ENCODE measurements at regions not wholly inside any gene's neighbourhood (a gene's known extent, or its start where the extent isn't known, plus 50 kb on each side); places are given as distances from the start of the nearest gene placed in this dataset.

DNA sequence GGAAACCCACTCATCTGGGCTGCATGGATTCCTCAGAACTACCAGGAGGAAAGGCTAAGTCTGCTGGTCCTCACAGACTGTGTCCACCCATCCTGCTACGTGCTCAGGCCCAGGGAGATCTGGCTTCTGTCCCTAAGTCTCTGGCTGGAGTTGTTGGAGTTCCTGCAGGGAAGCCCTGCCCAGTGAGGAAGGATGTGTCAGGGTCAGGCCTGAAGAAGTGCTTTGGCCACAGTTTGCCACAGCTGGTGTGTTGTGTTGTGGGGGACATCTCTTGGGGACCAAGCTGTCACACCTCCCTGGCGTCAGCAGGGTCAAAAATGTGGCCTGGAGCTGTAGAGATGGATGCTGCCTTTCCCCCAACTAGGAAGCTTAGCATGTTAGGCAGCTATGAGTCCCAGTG, 684.7 kb downstream of the METTL15 start:
- TF ChIP-seq CTCF (IDR thresholded peaks at IDR 0.05 in 2 of 3, conservative IDR thresholded peaks at IDR 0.05 in 1 of 3; ENCODE audit: borderline replicate concordance in 1 of 3, insufficient read depth in 1 of 3, low read depth in 2 of 3, low read length in 2 of 3) (no peak), EZH2 (IDR thresholded peaks at IDR 0.05) (no peak), POLR2A (IDR thresholded peaks at IDR 0.05; ENCODE audit: borderline replicate concordance, extremely low read depth, insufficient read depth, insufficient read length) (no peak), MAX (IDR thresholded peaks at IDR 0.05) (no peak), EZH2phosphoT487 (IDR thresholded peaks at IDR 0.05; ENCODE audit: borderline replicate concordance) (no peak), CEBPB (IDR thresholded peaks at IDR 0.05; ENCODE audit: low read depth) (no peak), POLR2AphosphoS5 (IDR thresholded peaks at IDR 0.05; ENCODE audit: low read depth, low read length) (no peak), ZNF274 (IDR thresholded peaks at IDR 0.05; ENCODE audit: low read depth, low read length) (no peak), YY1 (IDR thresholded peaks at IDR 0.05; ENCODE audit: extremely low read depth, insufficient replicate concordance, low read depth, low read length) (no peak), TCF7L2 (IDR thresholded peaks at IDR 0.05; ENCODE audit: borderline replicate concordance, extremely low read depth, insufficient read depth, insufficient read length) (no peak), SP1 (IDR thresholded peaks at IDR 0.05; ENCODE audit: low read depth) (no peak)
- TF ChIP-seq, protein P1, sequence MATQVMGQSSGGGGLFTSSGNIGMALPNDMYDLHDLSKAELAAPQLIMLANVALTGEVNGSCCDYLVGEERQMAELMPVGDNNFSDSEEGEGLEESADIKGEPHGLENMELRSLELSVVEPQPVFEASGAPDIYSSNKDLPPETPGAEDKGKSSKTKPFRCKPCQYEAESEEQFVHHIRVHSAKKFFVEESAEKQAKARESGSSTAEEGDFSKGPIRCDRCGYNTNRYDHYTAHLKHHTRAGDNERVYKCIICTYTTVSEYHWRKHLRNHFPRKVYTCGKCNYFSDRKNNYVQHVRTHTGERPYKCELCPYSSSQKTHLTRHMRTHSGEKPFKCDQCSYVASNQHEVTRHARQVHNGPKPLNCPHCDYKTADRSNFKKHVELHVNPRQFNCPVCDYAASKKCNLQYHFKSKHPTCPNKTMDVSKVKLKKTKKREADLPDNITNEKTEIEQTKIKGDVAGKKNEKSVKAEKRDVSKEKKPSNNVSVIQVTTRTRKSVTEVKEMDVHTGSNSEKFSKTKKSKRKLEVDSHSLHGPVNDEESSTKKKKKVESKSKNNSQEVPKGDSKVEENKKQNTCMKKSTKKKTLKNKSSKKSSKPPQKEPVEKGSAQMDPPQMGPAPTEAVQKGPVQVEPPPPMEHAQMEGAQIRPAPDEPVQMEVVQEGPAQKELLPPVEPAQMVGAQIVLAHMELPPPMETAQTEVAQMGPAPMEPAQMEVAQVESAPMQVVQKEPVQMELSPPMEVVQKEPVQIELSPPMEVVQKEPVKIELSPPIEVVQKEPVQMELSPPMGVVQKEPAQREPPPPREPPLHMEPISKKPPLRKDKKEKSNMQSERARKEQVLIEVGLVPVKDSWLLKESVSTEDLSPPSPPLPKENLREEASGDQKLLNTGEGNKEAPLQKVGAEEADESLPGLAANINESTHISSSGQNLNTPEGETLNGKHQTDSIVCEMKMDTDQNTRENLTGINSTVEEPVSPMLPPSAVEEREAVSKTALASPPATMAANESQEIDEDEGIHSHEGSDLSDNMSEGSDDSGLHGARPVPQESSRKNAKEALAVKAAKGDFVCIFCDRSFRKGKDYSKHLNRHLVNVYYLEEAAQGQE (IDR thresholded peaks at IDR 0.05; ENCODE audit: low read depth), result no peak
- TF ChIP-seq, protein P2, sequence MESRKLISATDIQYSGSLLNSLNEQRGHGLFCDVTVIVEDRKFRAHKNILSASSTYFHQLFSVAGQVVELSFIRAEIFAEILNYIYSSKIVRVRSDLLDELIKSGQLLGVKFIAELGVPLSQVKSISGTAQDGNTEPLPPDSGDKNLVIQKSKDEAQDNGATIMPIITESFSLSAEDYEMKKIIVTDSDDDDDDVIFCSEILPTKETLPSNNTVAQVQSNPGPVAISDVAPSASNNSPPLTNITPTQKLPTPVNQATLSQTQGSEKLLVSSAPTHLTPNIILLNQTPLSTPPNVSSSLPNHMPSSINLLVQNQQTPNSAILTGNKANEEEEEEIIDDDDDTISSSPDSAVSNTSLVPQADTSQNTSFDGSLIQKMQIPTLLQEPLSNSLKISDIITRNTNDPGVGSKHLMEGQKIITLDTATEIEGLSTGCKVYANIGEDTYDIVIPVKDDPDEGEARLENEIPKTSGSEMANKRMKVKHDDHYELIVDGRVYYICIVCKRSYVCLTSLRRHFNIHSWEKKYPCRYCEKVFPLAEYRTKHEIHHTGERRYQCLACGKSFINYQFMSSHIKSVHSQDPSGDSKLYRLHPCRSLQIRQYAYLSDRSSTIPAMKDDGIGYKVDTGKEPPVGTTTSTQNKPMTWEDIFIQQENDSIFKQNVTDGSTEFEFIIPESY (IDR thresholded peaks at IDR 0.05; ENCODE audit: extremely low read depth, insufficient replicate concordance, low read length), result no peak
